Right lobe of liver (tissue), 4 donors: ENCODE measurements at regions not wholly inside any gene's neighbourhood (a gene's known extent, or its start where the extent isn't known, plus 50 kb on each side); places are given as distances from the start of the nearest gene placed in this dataset.
"Not testable (repeated sequence)": the region's sequence is repeated elsewhere in the genome, so short reads cannot be mapped to it uniquely, and the experiment has no call there.

ENCODE experiments used
- POLR2A ChIP-seq: fragments of 450-650 bp; IDR thresholded peaks from one replicate; pipeline ENCODE4 v1.6.1; 2017; ENCODE audit warnings: antibody characterized with exemption, mild to moderate bottlenecking
- TF ChIP-seq, protein P1 (sequence below), 4 donors: fragments of 200-600 bp in 3 of 4; fragments of 450-650 bp in 1 of 4; IDR thresholded peaks; one replicate each; pipeline versions ENCODE4 v1.5.1 to v1.8.0; 2016 to 2022; ENCODE audit warnings: antibody characterized with exemption in 4 of 4, mild to moderate bottlenecking in 2 of 4
- donor health status: DM: no; HTN: no; CAD: no.
- donor health status: DM: no; HTN: no; CAD: no.
- donor health status: DM: no; HTN: yes; CAD: no.

DNA sequence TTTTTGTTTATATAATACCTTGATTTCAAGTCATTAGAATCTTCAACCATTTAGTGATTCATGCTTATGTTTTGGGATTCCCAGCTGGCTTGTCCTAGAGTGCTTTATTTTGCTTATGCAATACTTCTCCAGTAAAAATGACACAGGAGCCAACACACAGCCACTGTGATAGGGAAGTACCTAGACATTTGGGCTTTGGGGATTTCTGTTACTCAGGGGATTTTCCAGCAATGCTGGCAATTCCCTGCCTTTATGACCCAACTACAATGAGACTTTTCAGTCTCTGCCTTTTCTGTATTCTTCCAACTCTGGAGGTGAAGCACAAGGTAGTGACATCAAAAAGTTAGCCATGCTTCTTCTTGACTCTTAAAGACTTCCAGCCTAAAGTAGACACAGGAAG, 119.0 kb downstream of the DDX11 start:
- TF ChIP-seq, protein P1, sequence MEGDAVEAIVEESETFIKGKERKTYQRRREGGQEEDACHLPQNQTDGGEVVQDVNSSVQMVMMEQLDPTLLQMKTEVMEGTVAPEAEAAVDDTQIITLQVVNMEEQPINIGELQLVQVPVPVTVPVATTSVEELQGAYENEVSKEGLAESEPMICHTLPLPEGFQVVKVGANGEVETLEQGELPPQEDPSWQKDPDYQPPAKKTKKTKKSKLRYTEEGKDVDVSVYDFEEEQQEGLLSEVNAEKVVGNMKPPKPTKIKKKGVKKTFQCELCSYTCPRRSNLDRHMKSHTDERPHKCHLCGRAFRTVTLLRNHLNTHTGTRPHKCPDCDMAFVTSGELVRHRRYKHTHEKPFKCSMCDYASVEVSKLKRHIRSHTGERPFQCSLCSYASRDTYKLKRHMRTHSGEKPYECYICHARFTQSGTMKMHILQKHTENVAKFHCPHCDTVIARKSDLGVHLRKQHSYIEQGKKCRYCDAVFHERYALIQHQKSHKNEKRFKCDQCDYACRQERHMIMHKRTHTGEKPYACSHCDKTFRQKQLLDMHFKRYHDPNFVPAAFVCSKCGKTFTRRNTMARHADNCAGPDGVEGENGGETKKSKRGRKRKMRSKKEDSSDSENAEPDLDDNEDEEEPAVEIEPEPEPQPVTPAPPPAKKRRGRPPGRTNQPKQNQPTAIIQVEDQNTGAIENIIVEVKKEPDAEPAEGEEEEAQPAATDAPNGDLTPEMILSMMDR (IDR thresholded peaks at IDR 0.05): not testable (repeated sequence)
- not testable (repeated sequence) for TF ChIP-seq POLR2A
